ENCODE measurements at regions not wholly inside any gene's neighbourhood (a gene's known extent, or its start where the extent isn't known, plus 50 kb on each side); places are given as distances from the start of the nearest gene placed in this dataset.
"Not testable (repeated sequence)": the region's sequence is repeated elsewhere in the genome, so short reads cannot be mapped to it uniquely, and the experiment has no call there.

DNA sequence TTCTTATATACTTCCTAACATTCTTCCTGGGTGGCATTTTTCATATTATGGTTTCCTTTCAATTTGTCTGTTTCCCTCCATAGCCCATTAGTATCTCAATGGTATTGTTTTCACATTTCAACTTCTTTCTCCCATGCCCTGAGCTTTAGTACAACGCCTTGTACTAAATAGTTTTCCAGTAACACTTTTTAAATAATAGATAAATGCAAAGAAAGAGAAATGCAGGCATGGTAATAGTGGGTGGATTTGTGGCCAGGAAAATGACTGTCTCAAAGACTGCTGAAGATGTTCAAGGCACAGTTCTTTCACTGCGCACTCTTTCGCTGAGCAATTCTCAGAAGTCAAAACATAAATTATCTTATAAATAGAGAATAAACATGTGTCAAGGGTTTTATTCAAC lies 145.1 kb downstream of the LCA5 start:
- no peak for DNase-seq (ENCODE audit: low spot score)

DNA sequence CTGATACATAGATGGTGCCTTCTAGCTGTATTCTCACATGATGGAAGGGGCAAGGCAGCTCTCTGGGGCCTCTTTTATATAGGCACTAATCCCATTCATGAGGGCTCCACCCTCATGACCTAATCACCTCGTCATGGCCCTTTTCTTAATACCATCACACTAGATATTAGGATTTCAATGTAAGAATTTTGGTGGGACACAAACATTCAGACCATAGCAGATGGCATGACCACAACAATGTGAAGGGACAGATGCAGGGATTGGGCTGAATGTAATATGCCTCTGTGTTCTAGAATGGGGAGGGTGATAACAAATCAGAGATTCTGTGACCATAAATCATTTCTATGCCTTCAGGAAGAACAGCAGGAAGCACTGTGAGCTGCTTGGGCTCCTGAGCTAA lies 145.8 kb downstream of the LCA5 start:
- no peak for DNase-seq (ENCODE audit: low spot score)

GRCh38 chr6:79385893-79386292 lies 151.3 kb downstream of the LCA5 start:
- no peak for DNase-seq (ENCODE audit: low spot score)

DNA sequence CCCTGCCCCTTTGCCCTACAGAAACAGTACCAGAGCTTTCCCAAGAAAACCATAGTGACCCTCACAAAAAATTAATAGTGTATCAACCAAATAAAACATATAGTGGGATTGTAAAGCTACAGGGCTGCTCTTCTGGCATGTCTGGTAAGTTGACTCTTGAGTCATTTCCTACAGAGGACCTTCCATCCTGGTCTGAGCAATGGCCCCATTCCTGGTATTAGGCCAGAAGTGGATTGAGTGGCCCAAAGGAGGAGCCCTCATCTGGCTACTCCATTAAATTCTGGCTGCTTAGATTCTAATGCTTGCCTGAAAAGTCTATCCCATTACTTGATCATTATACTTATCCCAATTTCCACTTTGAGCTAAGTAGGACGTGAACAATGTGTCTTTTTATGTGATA lies 150.9 kb upstream of the HMGN3 start:
- no peak for DNase-seq (ENCODE audit: low spot score)

- DNase-seq (ENCODE audit: low spot score), result no peak
Measured at GRCh38 chr6:79384845-79385244, 150.4 kb upstream of the HMGN3 start.

DNA sequence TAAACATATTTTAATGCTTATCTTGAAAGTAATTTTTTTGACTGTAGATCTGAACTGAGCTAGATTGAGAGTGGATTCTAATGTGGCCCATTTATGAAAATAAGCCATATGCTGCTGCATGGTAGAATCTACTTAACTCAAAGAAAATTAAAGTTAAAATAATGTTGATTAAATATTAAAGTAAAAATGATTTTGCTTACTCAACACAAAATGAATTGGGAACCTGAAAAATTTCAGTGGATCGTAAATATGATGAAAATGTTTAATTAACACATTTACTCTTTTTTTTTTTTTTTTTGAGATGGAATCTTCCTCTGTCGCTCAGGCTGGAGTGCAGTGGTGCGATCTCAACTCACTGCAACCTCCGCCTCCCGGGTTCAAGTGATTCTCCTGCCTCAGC lies 144.5 kb upstream of the HMGN3 start:
- no peak for DNase-seq (ENCODE audit: low spot score)

GRCh38 chr6:79377888-79378348 lies 143.4 kb upstream of the HMGN3 start:
- no peak for DNase-seq (ENCODE audit: low spot score)

- DNase-seq (ENCODE audit: low spot score), result no peak
Measured at GRCh38 chr6:79377047-79377446, 142.6 kb upstream of the HMGN3 start.

- no peak for DNase-seq (ENCODE audit: low spot score)
Measured at GRCh38 chr6:79375635-79376337, 141.3 kb upstream of the HMGN3 start.

DNA sequence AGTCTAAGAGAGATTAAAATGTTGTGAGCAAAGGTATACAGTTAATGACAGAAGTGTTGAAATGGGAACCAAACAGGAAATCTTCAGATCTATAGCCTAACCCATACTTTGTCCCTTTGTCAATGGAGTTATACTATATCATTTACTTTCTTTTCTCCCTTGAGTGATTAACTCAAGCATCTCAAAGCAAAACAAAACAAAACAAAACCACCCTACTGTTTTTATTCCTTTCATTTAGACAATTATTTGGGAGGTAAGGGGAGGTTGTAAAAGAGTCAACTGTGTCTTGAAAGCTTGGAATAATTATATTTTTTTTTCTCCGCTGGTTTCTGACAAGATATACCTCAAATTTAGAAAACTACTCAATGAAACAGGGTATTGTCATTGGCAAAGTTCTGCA lies 139.8 kb upstream of the HMGN3 start:
- no peak for DNase-seq (ENCODE audit: low spot score)

DNA sequence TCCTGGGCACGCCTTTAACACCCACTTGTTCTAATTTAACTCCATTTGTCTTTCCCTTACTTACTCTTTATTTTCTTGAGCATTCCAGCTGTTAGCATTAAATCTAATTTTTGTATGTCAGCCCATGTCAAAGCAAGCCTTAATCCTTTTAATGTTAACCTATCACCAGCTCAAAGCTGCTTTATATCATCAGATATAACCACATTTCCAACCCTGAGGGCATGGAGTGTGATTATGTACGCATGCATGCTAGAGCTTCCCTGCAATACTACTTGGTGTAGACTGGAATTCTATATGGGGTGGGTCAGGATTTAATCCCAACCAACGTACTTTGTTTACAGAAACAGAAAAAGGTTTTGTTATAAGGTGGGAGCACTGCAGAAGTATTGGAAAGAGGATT lies 139.4 kb upstream of the HMGN3 start:
- DNase-seq (ENCODE audit: low spot score), result no peak

- DNase-seq (ENCODE audit: low spot score), result no peak
Measured at GRCh38 chr6:79373246-79373645, 138.8 kb upstream of the HMGN3 start.

- no peak for DNase-seq (ENCODE audit: low spot score)
Measured at GRCh38 chr6:79372757-79373156, 138.3 kb upstream of the HMGN3 start.

GRCh38 chr6:79369026-79369425 lies 134.5 kb upstream of the HMGN3 start:
- no peak for DNase-seq (ENCODE audit: low spot score)

DNA sequence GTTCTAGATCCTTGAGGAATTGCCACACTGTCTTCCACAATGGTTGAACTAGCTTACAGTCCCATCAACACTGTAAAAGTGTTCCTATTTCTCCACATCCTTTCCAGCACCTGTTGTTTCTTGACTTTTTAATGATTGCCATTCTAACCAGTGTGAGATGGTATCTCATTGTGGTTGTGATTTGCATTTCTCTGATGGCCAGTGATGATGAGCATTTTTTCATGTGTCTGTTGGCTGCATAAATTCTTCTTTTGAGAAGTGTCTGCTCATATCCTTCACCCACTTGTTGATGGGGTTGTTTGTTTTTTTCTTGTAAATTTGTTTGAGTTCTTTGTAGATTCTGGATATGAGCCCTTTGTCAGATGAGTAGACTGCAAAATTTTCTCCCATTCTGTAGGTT lies 129.0 kb upstream of the HMGN3 start:
- DNase-seq (ENCODE audit: low spot score), result not testable (repeated sequence)

DNA sequence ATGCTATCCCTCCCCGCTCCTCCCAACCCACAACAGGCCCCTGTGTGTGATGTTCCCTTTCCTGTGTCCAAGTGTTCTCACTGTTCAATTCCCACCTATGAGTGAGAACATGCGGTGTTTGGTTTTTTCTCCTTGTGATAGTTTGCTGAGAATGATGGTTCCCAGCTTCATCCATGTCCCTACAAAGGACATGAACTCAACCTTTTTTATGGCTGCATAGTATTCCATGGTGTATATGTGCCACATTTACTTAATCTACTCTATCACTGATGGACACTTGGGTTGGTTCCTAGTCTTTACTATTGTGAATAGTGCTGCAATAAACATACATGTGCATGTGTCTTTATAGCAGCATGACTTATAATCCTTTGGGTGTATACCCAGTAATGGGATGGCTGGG lies 126.6 kb upstream of the HMGN3 start:
- not testable (repeated sequence) for DNase-seq (ENCODE audit: low spot score)

DNA sequence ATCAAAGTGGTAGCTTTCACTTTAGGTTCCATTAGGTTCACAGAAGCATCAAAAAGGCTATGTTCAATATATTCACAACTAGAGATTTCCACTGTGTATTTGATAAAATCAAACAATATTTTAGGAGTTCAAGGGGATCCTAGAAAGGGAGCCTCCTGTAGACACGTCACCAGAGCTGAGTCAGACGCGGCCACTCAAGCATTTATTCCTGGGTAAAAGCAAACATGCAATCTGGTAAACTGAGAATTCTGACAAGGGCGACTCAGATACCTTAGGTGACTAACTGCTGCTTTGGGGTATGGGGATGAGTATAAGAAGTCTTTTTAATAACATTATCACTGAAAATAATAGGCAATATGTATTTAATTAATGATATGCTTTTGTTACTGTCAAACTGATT lies 118.7 kb upstream of the HMGN3 start:
- DNase-seq (ENCODE audit: low spot score), result no peak

DNA sequence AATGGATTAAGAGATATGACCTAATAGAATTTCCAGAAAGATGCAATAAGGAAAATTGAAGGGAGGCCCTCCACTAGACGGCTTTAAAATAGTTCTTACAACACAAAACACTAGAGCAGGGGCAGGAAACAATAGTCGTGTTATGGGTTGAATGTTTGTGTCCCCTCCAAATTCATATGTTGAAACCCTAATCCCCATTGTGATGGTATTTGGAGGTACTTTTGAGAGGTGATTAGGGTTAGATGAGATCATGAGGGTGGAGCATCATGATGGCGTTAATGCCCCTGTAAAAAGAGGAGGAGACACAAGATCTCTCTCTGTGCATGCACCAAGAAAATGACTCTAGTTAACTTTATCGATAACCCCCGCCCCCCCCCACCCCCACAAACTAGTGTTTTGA lies 104.0 kb upstream of the HMGN3 start:
- DNase-seq (ENCODE audit: low spot score), result no peak

- DNase-seq (ENCODE audit: low spot score), result no peak
Measured at GRCh38 chr6:79335133-79335674, 100.7 kb upstream of the HMGN3 start.

DNA sequence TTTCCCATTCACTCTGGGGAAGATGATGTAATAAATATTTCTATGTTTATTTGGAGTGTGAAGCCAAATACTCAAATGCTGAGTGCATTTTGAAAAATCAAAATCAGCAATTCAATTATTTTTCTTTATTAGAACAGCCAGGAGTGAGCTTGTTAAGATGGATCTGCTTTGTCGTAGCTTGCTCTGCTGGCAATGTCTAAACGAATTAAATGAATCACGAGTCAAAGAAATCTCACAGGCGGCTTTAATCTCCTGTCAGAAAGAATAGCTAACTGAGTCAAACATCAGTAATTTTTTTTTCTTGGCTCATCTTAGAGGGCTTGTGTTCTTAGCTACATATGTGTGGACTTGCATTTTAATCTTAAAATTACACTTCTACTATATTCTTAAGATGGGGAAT lies 100.2 kb upstream of the HMGN3 start:
- no peak for DNase-seq (ENCODE audit: low spot score)

DNA sequence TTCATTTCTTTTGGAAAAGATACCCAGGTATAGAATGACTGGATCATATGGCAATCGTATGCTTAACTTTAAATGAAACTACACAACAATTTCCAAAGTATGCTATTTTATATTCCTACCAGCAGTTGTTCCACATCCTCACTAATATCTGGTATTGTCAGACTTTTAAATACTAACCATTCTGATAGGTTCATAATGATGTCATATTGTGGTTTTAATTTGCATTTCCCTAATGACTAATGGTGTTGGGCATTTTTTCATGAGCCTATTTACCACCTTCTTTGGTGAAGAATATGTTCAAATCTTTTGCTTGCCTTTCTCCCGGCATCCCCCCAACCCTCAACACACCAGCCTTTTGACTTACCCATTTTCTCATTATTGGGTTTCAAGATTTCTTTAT lies 96.2 kb upstream of the HMGN3 start:
- no peak for DNase-seq (ENCODE audit: low spot score)

GRCh38 chr6:79313254-79313653 lies 78.8 kb upstream of the HMGN3 start:
- DNase-seq (ENCODE audit: low spot score), result no peak

DNA sequence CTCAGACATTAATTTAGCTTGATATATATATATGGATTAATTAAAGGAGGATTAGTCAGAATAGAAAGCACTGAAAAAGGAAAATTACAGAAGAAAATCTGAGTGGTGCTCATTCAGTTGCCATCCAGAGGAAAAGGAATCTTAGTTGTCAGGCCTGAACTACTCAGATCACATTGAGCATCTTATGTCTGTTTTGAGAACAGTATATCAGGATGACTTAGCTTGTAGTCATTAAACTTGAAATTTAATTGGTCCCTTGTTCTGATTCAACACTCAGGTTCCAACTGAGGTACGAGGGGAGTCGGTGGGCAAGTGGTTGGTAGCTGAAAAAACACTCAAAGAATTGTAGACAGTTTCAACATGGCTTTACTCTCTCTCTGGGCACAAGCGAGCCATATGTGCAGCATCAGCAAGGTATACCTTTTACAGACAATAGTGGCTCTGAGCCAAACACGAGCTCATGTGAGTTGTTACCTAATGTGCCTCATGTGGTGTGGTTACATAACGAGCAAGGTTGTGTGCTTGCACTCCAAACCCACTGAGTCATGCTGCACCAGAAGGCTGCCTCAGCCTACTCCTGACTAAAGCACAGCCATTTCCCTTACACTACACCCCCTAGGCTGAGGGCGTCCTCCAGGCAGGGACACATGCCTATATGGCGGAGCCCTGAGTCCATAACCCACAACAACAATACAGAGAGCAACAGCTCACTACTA lies 73.0 kb upstream of the HMGN3 start:
- DNase-seq (ENCODE audit: low spot score), result no peak

GRCh38 chr6:79305020-79305419 lies 70.5 kb upstream of the HMGN3 start:
- no peak for DNase-seq (ENCODE audit: low spot score)

All from HuH-7 (cell line).